ENCODE measurements at regions not wholly inside any gene's neighbourhood (a gene's known extent, or its start where the extent isn't known, plus 50 kb on each side); places are given as distances from the start of the nearest gene placed in this dataset.

DNA sequence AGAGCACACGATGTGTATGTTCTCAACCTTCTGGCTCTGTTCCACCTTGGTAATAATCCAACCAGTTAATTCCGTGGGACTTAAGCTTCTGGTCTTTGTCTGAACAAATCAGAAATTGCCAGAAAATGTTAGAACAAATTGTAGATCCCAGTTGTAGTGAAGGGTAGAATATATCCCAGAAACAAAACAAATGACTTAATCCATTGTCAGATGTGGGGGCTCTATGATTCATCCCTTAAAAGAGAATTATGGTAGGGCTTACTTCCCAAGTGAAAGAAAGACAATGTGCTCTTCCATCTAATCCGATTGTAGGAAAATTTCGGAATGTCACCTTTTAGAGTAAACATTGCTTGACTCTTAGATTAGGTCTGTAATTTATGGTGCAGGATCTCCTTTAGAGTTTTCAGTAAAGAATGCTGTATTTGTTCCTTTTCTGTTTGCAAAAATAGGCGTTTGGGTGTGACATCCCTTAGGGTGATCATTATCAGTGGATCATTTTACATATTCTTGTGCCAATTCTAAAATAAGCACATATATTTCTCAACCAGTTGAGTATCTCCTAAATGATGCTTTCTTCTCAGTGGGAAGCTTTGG lies 234.5 kb upstream of the ZNF217 start:
- H3K4me1 ChIP-seq (ENCODE audit: control insufficient read depth, insufficient read depth, low read length): peaks cover 15% of the 10 kb centered on the region
- WGBS, 2 experiments: 61 to 70% methylated on average over 5 of the region's 5 CpGs

DNA sequence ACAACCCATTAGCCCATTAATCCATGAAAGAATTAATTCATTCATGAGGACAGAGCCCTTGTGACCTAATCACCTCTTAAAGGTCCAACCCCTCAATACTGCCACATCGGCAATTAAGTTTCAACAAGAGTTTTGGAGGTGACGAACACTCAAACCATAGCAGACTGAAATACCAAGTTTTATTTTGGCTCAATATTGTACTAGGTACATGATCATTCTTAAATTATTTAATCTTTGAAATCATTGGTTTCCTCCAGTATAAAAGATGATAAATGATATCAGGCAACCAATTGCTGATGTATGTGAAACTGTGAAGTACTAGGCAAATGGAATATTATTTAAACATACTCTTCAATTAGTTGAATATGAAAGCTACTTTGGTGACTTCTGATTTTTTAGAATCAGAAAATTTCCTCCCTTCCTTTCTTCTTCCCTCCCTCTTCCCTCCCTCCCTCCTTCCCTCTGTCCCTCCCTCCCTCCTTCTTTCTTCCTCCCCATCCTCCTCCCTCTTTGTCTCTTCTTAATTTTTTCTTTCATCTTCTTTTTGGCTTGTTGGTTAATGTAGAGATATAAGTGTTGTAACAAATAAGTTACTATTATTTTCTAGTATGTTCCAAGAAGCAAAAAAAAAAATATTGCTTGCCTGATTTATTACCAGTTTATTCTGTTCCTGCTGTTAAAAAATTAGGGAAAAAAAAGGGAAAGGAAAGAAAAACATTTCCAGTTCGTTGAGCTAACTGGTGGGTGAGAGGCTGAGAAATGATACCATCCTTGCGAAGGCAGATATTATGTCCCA lies 233.9 kb upstream of the ZNF217 start:
- no peaks in the 10 kb centered on the region for H3K9me3 ChIP-seq (ENCODE audit: control insufficient read depth, low read length)
- H3K36me3 ChIP-seq (ENCODE audit: control insufficient read depth, insufficient read depth, low read length): no peaks in the 10 kb centered on the region
- 79 to 84% methylated on average over 3 to 4 of the region's 4 CpGs for WGBS, 2 experiments
- H3K27ac ChIP-seq (ENCODE audit: insufficient read depth, low read depth, low read length, poor library complexity, severe bottlenecking): no peak overlapping the region
- H3K4me3 ChIP-seq (ENCODE audit: insufficient read depth, low read depth, low read length): no peak overlapping the region
- peaks cover 15% of the 10 kb centered on the region for H3K4me1 ChIP-seq (ENCODE audit: control insufficient read depth, insufficient read depth, low read length)
- no peaks in the 10 kb centered on the region for H3K27me3 ChIP-seq (ENCODE audit: control insufficient read depth, insufficient read depth, low read length, poor library complexity, severe bottlenecking)

More for the DNA sequence above, 234.5 kb upstream of the ZNF217 start:
- no peak overlapping the region for H3K27ac ChIP-seq (ENCODE audit: insufficient read depth, low read depth, low read length, poor library complexity, severe bottlenecking)
- no peaks in the 10 kb centered on the region for H3K27me3 ChIP-seq (ENCODE audit: control insufficient read depth, insufficient read depth, low read length, poor library complexity, severe bottlenecking)
- H3K9me3 ChIP-seq (ENCODE audit: control insufficient read depth, low read length): no peaks in the 10 kb centered on the region
- H3K4me3 ChIP-seq (ENCODE audit: insufficient read depth, low read depth, low read length): no peak overlapping the region
- H3K36me3 ChIP-seq (ENCODE audit: control insufficient read depth, insufficient read depth, low read length): no peaks in the 10 kb centered on the region

DNA sequence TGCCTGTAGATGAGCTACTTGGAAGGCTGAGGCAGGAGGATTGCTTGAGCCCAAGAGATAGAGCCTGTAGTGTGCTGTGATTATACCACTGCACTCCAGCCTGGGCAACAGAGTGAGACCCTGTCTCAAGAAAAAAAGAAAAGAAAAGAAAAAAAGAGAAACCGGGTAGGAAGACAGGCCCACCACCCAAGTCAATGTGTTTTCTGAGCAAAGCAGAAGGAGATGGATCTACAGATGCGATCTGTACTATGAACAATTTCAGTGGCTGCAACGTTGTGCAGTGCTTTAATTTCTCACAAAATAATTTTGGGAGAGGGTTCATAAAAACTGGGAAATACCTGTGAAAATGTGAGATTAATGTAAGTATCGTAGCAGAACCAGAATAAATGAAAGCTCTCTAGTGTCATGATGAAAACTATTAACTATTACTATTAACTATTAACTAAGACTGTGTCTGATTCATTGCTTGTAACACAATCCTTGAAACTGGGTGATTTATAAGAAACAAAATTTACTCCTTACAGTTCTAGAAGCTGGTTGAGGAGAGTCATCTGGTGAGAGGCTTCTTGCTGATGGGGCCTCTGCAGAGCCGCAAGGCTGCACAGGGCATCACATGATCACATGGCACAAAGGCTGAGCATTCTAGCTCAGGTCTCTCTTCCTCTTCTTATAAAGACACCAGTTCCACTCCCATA lies 233.1 kb upstream of the ZNF217 start:
- Histone ChIP-seq H3K36me3 (ENCODE audit: control insufficient read depth, insufficient read depth, low read length) (no peaks in the 10 kb centered on the region), H3K4me1 (ENCODE audit: control insufficient read depth, insufficient read depth, low read length) (peaks cover 15% of the 10 kb centered on the region), H3K27ac (ENCODE audit: insufficient read depth, low read depth, low read length, poor library complexity, severe bottlenecking) (no peak overlapping the region), H3K27me3 (ENCODE audit: control insufficient read depth, insufficient read depth, low read length, poor library complexity, severe bottlenecking) (no peaks in the 10 kb centered on the region), H3K4me3 (ENCODE audit: insufficient read depth, low read depth, low read length) (no peak overlapping the region), H3K9me3 (ENCODE audit: control insufficient read depth, low read length) (no peaks in the 10 kb centered on the region)
- WGBS, 2 experiments: 92 to 93% methylated on average over 4 to 5 of the region's 5 CpGs

DNA sequence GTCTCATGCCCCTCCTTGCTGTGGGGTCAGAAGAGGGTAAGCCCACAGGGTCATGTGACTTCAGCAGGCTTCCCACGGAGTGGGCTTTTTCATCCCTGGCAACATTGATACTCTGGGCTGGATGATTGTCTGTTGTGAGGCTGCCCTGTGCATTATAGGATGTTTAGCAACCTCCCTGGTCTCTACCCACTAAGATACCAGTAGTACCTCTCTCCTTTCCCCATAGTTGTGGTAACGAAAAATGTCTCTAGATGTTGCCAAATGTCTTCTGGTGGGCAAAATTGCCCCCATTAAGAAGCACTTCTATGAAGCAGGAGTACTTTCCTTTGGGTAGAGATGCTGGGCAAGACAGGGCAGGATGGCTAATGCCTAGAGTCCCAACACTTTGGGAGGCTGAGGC lies 232.5 kb upstream of the ZNF217 start:
- H3K9me3 ChIP-seq (ENCODE audit: control insufficient read depth, low read length): no peaks in the 10 kb centered on the region
- 75 to 81% methylated on average over 2 of the region's 2 CpGs for WGBS, 2 experiments

DNA sequence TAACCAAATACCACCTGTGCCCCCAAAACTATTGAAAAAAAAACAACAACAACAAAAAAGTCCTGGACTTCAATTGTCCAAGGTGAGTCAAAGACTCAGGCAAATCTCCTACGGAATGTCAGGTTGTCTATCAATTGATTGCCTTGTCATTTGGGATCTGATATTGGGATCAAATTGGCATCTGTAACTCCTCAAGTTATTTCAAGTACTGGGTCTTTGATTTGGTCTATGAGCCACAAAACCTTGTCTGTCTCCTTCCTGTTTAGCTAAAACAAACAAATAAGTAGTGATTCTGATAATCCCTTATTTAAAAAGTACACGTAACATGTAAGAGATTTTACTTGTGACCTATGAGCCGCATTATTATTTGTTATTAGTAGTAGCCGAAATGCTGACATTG lies 231.6 kb upstream of the ZNF217 start:
- Histone ChIP-seq H3K4me1 (ENCODE audit: control insufficient read depth, insufficient read depth, low read length) (peaks cover 15% of the 10 kb centered on the region), H3K36me3 (ENCODE audit: control insufficient read depth, insufficient read depth, low read length) (no peaks in the 10 kb centered on the region), H3K27me3 (ENCODE audit: control insufficient read depth, insufficient read depth, low read length, poor library complexity, severe bottlenecking) (no peaks in the 10 kb centered on the region), H3K4me3 (ENCODE audit: insufficient read depth, low read depth, low read length) (no peak overlapping the region), H3K27ac (ENCODE audit: insufficient read depth, low read depth, low read length, poor library complexity, severe bottlenecking) (no peak overlapping the region), H3K9me3 (ENCODE audit: control insufficient read depth, low read length) (no peaks in the 10 kb centered on the region)
- WGBS, 2 experiments: 92 to 97% methylated on average over 4 of the region's 4 CpGs

More for the DNA sequence above, 232.5 kb upstream of the ZNF217 start:
- no peak overlapping the region for H3K4me3 ChIP-seq (ENCODE audit: insufficient read depth, low read depth, low read length)
- H3K36me3 ChIP-seq (ENCODE audit: control insufficient read depth, insufficient read depth, low read length): no peaks in the 10 kb centered on the region
- H3K27ac ChIP-seq (ENCODE audit: insufficient read depth, low read depth, low read length, poor library complexity, severe bottlenecking): no peak overlapping the region
- no peaks in the 10 kb centered on the region for H3K27me3 ChIP-seq (ENCODE audit: control insufficient read depth, insufficient read depth, low read length, poor library complexity, severe bottlenecking)
- H3K4me1 ChIP-seq (ENCODE audit: control insufficient read depth, insufficient read depth, low read length): peaks cover 15% of the 10 kb centered on the region

DNA sequence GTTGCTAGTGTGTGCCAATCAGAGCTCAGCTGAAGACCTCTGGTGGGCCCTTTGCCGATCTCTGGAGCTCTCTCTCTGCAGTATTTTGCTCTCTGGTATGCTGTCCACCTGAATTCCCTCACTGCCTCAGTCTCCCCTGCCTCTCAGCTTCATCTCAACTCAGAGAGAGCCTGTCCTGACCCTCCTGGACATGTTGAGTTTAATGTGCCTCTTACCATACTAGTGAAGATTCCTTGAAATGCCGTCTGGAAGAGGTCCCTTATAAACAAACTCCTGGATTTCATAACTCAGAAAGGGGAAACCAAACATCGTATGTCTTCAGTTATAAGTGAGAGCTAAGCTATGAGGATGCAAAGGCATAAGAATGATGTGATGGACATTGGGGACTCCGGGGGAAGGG lies 231.1 kb upstream of the ZNF217 start:
- H3K27me3 ChIP-seq (ENCODE audit: control insufficient read depth, insufficient read depth, low read length, poor library complexity, severe bottlenecking): no peaks in the 10 kb centered on the region
- H3K36me3 ChIP-seq (ENCODE audit: control insufficient read depth, insufficient read depth, low read length): no peaks in the 10 kb centered on the region
- no peak overlapping the region for H3K27ac ChIP-seq (ENCODE audit: insufficient read depth, low read depth, low read length, poor library complexity, severe bottlenecking)
- WGBS, 2 experiments: 91 to 92% methylated on average over 4 of the region's 4 CpGs
- no peaks in the 10 kb centered on the region for H3K9me3 ChIP-seq (ENCODE audit: control insufficient read depth, low read length)
- peaks cover 15% of the 10 kb centered on the region for H3K4me1 ChIP-seq (ENCODE audit: control insufficient read depth, insufficient read depth, low read length)
- no peak overlapping the region for H3K4me3 ChIP-seq (ENCODE audit: insufficient read depth, low read depth, low read length)

DNA sequence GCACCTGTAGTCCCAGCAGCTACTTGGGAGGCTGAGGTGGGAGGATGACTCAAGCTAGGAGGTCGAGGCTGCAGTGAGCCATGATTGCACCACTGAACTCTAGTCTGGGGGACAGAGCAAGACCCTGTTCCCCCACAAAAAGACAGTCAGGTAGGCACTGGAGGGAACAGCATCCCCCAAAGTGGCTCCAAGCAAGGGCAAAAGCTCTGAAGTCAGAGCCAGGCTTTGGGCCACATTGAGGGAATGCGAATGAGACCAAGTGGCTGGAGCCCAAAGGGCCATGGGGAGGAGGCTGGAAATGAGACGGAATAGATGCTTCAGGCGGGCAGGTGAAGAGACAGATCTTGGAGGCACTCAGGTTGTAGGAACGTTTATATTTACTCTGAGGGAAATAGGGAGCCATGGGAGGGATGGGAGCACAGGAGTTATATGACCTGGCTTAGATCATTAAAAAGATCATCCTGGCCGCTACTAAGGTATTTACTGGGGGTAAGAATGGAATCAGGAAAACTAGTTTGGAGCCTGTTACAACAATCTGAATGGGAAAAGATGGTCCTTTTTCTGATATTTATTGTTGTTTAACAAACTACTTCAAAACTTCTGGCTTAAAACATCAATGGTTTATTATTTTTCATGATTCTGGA lies 229.6 kb upstream of the ZNF217 start:
- Histone ChIP-seq H3K27ac (ENCODE audit: insufficient read depth, low read depth, low read length, poor library complexity, severe bottlenecking) (no peak overlapping the region), H3K4me3 (ENCODE audit: insufficient read depth, low read depth, low read length) (no peak overlapping the region), H3K36me3 (ENCODE audit: control insufficient read depth, insufficient read depth, low read length) (no peaks in the 10 kb centered on the region), H3K4me1 (ENCODE audit: control insufficient read depth, insufficient read depth, low read length) (peaks cover under 1% of the 10 kb centered on the region), H3K9me3 (ENCODE audit: control insufficient read depth, low read length) (no peaks in the 10 kb centered on the region), H3K27me3 (ENCODE audit: control insufficient read depth, insufficient read depth, low read length, poor library complexity, severe bottlenecking) (no peaks in the 10 kb centered on the region)
- WGBS, 2 experiments: 86 to 89% methylated on average over 6 of the region's 6 CpGs

DNA sequence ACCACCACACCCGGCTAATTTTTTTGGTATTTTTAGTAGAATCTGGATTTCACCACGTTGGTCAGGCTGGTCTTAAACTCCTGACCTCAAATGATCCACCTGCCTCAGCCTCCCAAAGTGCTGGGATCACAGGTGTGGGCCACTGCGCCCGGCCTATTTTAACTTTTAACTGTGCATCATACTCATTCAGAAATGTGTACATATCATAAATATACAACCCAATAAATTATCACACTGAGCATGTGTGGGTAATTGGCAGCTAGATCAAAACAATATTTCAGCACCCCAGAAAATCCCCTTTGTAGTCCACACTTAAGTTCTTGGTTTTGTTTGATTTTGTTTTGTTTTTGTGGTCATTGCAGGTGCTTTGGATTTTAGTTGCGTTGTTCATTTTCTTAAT lies 228.9 kb upstream of the ZNF217 start:
- Histone ChIP-seq H3K4me3 (ENCODE audit: insufficient read depth, low read depth, low read length) (no peak overlapping the region), H3K27me3 (ENCODE audit: control insufficient read depth, insufficient read depth, low read length, poor library complexity, severe bottlenecking) (no peaks in the 10 kb centered on the region), H3K36me3 (ENCODE audit: control insufficient read depth, insufficient read depth, low read length) (no peaks in the 10 kb centered on the region), H3K4me1 (ENCODE audit: control insufficient read depth, insufficient read depth, low read length) (no peaks in the 10 kb centered on the region), H3K27ac (ENCODE audit: insufficient read depth, low read depth, low read length, poor library complexity, severe bottlenecking) (no peak overlapping the region), H3K9me3 (ENCODE audit: control insufficient read depth, low read length) (no peaks in the 10 kb centered on the region)
- WGBS, 2 experiments: 93 to 95% methylated on average over 5 of the region's 5 CpGs

DNA sequence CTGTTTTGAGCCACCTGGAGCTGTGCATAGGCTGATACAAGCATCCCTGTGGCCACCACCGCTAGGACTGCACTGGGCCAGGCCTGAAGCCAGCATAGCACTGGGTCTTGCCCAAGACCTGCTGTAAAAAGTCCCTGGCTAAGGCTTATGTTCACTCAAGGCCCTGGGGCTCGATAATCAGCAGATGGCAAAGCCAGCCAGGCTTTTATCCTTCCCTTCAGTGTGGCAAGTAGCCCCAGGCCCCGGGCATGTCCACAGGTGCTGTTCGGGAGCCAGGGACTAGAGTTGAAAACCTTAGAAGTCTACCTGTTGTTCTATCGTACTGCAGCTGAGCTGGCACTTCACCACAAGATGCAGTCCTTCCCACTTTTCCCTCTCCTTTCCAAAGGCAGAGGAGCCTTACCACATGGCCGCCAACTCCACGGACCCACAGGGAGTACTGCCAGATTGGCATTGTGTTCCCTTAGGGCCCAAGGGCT lies 226.4 kb upstream of the ZNF217 start:
- H3K4me1 ChIP-seq (ENCODE audit: control insufficient read depth, insufficient read depth, low read length): no peaks in the 10 kb centered on the region
- H3K27ac ChIP-seq (ENCODE audit: insufficient read depth, low read depth, low read length, poor library complexity, severe bottlenecking): no peak overlapping the region
- H3K9me3 ChIP-seq (ENCODE audit: control insufficient read depth, low read length): no peaks in the 10 kb centered on the region
- no peaks in the 10 kb centered on the region for H3K27me3 ChIP-seq (ENCODE audit: control insufficient read depth, insufficient read depth, low read length, poor library complexity, severe bottlenecking)
- no peak overlapping the region for H3K4me3 ChIP-seq (ENCODE audit: insufficient read depth, low read depth, low read length)
- H3K36me3 ChIP-seq (ENCODE audit: control insufficient read depth, insufficient read depth, low read length): no peaks in the 10 kb centered on the region
- 93 to 94% methylated on average over 7 of the region's 7 CpGs for WGBS, 2 experiments
